NT2/D1 (cell line): ENCODE measurements at regions not wholly inside any gene's neighbourhood (a gene's known extent, or its start where the extent isn't known, plus 50 kb on each side); places are given as distances from the start of the nearest gene placed in this dataset.

Experiments used
- DNase-seq: peaks from one replicate; pipeline ENCODE4 v3.0.0-alpha.2; 2011; ENCODE audit warnings: low read depth, low spot score
- H3K27me3 ChIP-seq: 2 replicates; pipeline ENCODE4 v1.6.0; 2011; ENCODE audit warnings: mild to moderate bottlenecking; ENCODE audit not compliant: insufficient read length, insufficient read depth
- H3K36me3 ChIP-seq: 2 replicates; pipeline ENCODE4 v1.6.1; 2011; ENCODE audit warnings: mild to moderate bottlenecking, low read length, mixed read lengths; ENCODE audit not compliant: insufficient read depth, insufficient read length
- H3K4me1 ChIP-seq: 2 replicates; pipeline ENCODE4 v1.5.1; 2011; ENCODE audit not compliant: insufficient read depth, insufficient read length
- H3K4me3 ChIP-seq: 2 replicates; pipeline ENCODE4 v1.5.1; 2011; ENCODE audit warnings: low read depth; ENCODE audit not compliant: insufficient read length
- H3K9ac ChIP-seq: 2 replicates; pipeline ENCODE4 v1.6.0; 2011; ENCODE audit warnings: low read depth; ENCODE audit not compliant: insufficient read length
- H3K9me3 ChIP-seq: 2 replicates; pipeline ENCODE4 v1.5.1; 2011; ENCODE audit warnings: mild to moderate bottlenecking, low read length; ENCODE audit not compliant: insufficient read depth
- SUZ12 ChIP-seq: IDR thresholded peaks from 2 replicates; pipeline ENCODE4 v1.6.1; 2011; ENCODE audit not compliant: insufficient read length, insufficient read depth; ENCODE audit errors: extremely low read depth
- YY1 ChIP-seq: IDR thresholded peaks from 2 replicates; pipeline ENCODE4 v1.6.1; 2011; ENCODE audit not compliant: insufficient read length, insufficient read depth
- ZNF274 ChIP-seq: IDR thresholded peaks from 2 replicates; pipeline ENCODE4 v1.6.1; 2011; ENCODE audit warnings: mild to moderate bottlenecking, low read depth, low read length

DNA sequence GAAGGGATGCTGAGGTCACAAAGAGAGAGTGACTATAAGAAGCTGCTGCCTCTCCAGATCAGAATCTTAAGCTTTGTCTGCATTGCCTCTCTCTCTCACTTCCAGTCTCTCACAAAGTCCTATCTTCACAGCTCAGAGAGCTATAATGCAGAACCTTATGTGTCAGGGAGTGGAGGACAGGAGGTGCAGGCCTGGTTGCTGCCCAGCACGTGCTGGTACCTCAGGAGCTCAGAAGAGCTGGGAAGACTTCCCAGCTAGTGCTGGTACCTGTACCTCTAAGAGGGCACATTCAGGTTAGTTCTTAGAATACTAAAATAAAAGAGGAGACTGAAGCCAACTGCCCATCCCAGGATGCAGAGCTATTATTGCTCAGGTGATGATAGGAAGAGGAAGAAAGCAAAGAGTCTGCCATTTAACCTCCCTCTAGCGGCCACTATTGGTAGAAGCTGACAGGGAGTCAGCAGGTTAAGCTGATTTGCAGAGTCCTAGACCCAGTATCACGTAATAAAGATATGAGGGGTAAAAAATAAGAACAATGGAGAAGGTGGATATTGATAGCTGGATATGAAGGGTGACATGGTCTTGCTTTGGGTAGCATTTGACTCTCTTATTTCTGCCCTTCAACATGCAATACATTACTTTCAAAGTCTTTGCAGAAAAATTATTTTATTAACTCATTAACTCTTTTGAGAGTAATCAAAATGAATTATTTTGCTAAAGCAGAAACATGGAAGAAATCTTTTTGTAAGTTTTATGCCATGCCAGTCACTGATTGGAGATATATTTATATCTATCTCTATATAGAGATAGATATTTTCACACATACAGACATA is 138.1 kb upstream of the HMCN1 start:
- H3K9me3 ChIP-seq: no peaks in the 10 kb centered on the region
- peak; percentile 66 for DNase-seq
- H3K9ac ChIP-seq: no peak overlapping the region
- H3K4me3 ChIP-seq: no peak overlapping the region
- H3K4me1 ChIP-seq: no peaks in the 10 kb centered on the region
- H3K27me3 ChIP-seq: no peaks in the 10 kb centered on the region
- no peaks in the 10 kb centered on the region for H3K36me3 ChIP-seq
- TF ChIP-seq SUZ12: no peak
- no peak for TF ChIP-seq YY1
- no peak for TF ChIP-seq ZNF274

GRCh38 chr1:185594786-185595410 is 139.3 kb upstream of the HMCN1 start:
- TF ChIP-seq SUZ12: no peak
- no peak for TF ChIP-seq ZNF274
- no peak for TF ChIP-seq YY1
- H3K36me3 ChIP-seq: no peaks in the 10 kb centered on the region
- no peaks in the 10 kb centered on the region for H3K4me1 ChIP-seq
- no peak overlapping the region for H3K4me3 ChIP-seq
- H3K27me3 ChIP-seq: no peaks in the 10 kb centered on the region
- no peak for DNase-seq
- H3K9ac ChIP-seq: no peak overlapping the region
- H3K9me3 ChIP-seq: no peaks in the 10 kb centered on the region

DNA sequence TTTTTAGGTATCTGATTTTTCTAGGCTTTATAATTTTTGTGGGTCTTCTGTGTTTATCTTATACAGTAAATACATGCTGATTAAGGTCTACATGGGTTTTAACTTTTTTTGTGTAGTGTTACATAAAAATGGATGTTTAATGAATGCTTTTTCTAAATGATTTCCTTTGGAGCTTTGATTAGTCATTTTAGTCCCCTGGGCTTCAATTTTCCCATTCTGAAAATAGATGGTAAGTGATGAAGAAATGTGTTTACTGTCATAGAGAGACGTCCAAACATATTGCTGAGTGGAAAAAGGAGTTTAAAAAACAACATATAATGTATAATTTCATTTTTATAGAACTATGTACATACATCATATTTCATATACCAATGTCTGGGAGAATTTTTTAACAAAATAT is 140.9 kb upstream of the HMCN1 start:
- no peak for DNase-seq
- Histone ChIP-seq H3K9me3 (no peaks in the 10 kb centered on the region), H3K4me3 (no peak overlapping the region), H3K9ac (no peak overlapping the region), H3K27me3 (no peaks in the 10 kb centered on the region), H3K4me1 (no peaks in the 10 kb centered on the region), H3K36me3 (no peaks in the 10 kb centered on the region)
- no peak for TF ChIP-seq ZNF274
- no peak for TF ChIP-seq SUZ12
- TF ChIP-seq YY1: no peak

DNA sequence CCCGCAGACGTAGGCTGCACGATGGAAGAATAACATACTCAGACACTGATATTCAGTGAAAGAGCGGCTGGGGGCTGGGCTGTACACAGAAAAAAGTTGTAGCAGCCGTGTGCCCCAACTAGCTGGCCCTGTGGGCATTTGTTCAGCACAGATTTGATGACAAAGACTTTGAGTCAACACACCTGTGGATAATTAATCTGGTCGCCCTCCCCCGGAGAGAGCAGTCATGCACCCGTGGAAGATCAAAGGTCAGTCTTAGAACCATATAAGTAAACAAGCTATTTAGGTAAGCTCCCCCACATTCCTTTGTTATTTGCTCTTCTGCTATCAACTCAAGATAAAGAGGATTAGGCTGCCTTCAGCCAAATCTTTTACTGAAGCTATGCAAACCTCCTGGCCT is 148.4 kb upstream of the HMCN1 start:
- Histone ChIP-seq H3K9ac (no peak overlapping the region), H3K36me3 (no peaks in the 10 kb centered on the region), H3K9me3 (peaks cover 58% of the 10 kb centered on the region), H3K27me3 (no peaks in the 10 kb centered on the region), H3K4me3 (no peak overlapping the region), H3K4me1 (no peaks in the 10 kb centered on the region)
- DNase-seq: no peak
- TF ChIP-seq YY1: no peak
- TF ChIP-seq SUZ12: no peak
- no peak for TF ChIP-seq ZNF274

GRCh38 chr1:185581961-185582725 is 152.0 kb upstream of the HMCN1 start:
- DNase-seq: no peak
- H3K9me3 ChIP-seq: peaks cover 79% of the 10 kb centered on the region

GRCh38 chr1:185581020-185581419 is 153.2 kb upstream of the HMCN1 start:
- Histone ChIP-seq H3K27me3 (no peaks in the 10 kb centered on the region), H3K9ac (no peak overlapping the region), H3K4me1 (no peaks in the 10 kb centered on the region), H3K9me3 (peaks cover 69% of the 10 kb centered on the region), H3K4me3 (no peak overlapping the region), H3K36me3 (no peaks in the 10 kb centered on the region)
- TF ChIP-seq YY1: no peak
- TF ChIP-seq ZNF274: no peak
- TF ChIP-seq SUZ12: no peak
- DNase-seq: no peak

More at GRCh38 chr1:185581961-185582725, 152.0 kb upstream of the HMCN1 start:
- no peaks in the 10 kb centered on the region for H3K27me3 ChIP-seq
- TF ChIP-seq ZNF274: no peak
- no peak for TF ChIP-seq YY1
- no peak for TF ChIP-seq SUZ12
- no peaks in the 10 kb centered on the region for H3K36me3 ChIP-seq
- H3K9ac ChIP-seq: no peak overlapping the region
- no peaks in the 10 kb centered on the region for H3K4me1 ChIP-seq
- no peak overlapping the region for H3K4me3 ChIP-seq

GRCh38 chr1:185578293-185578692 is 155.9 kb upstream of the HMCN1 start:
- no peaks in the 10 kb centered on the region for H3K27me3 ChIP-seq
- DNase-seq: no peak
- H3K9me3 ChIP-seq: peaks cover 47% of the 10 kb centered on the region
- no peak overlapping the region for H3K4me3 ChIP-seq
- H3K36me3 ChIP-seq: no peaks in the 10 kb centered on the region
- H3K9ac ChIP-seq: no peak overlapping the region
- no peak for TF ChIP-seq YY1
- TF ChIP-seq ZNF274: no peak
- no peak for TF ChIP-seq SUZ12
- H3K4me1 ChIP-seq: no peaks in the 10 kb centered on the region
